ENCODE measurements at regions not wholly inside any gene's neighbourhood (a gene's known extent, or its start where the extent isn't known, plus 50 kb on each side); places are given as distances from the start of the nearest gene placed in this dataset.

DNA sequence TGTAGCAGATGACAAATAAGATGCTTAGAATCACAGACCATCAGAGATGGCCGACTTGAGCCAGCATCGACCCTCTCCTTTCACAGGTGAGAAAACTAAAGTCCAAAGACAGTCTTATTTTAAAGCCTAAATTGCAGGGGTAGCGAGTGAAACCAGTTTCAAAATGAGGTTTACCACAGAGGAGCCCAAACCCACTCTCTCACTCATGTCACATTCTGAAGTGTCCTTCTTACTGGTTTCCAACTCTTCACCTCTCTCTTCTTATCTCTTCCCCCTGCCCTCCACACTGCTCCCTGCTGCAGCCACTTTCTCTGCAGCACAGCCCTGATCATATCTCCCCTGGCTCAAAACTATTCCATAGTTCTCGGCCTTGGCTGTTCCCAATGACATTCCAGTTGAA lies 57.0 kb upstream of the NID2 start:
- TF ChIP-seq POLR2A (IDR thresholded peaks at IDR 0.05; ENCODE audit: low read depth, low read length), result no peak
- TF ChIP-seq TAF1 (IDR thresholded peaks at IDR 0.05; ENCODE audit: borderline replicate concordance, low read depth, low read length), result no peak
